Heart right ventricle (tissue), 16 donors: ENCODE measurements at regions not wholly inside any gene's neighbourhood (a gene's known extent, or its start where the extent isn't known, plus 50 kb on each side); places are given as distances from the start of the nearest gene placed in this dataset.

Experiments used
- ATAC-seq, 8 donors: fragments of 200-7000 bp; cut with Tn5 transposase; one replicate each; pipeline ENCODE4 v1.9.1; 2020; ENCODE audit warnings: mild to moderate bottlenecking in 8 of 8, moderate library complexity in 8 of 8, moderate number of reproducible peaks in 1 of 8
- DNase-seq, 2 donors: peaks; one replicate each; pipeline ENCODE4 v3.0.0-alpha.2; 2020
- H3K27ac ChIP-seq, 10 donors: fragments of 200-600 bp; sonication (generic) in 2 of 10; one replicate each; pipeline versions ENCODE4 v1.5.0 to v1.8.0; 2020 to 2022; ENCODE audit warnings: mild to moderate bottlenecking in 3 of 10
- H3K27me3 ChIP-seq, 7 donors: fragments of 200-600 bp; one replicate each; pipeline ENCODE4 v1.8.0; 2021 to 2022; ENCODE audit warnings: mild to moderate bottlenecking in 2 of 7
- H3K36me3 ChIP-seq, 9 donors: fragments of 200-600 bp; sonication (generic) in 1 of 9; one replicate each; pipeline versions ENCODE4 v1.5.0 to v1.8.0; 2020 to 2022; ENCODE audit warnings: mild to moderate bottlenecking in 2 of 9
- H3K4me1 ChIP-seq, 9 donors: fragments of 200-600 bp; sonication (generic) in 1 of 9; one replicate each; pipeline versions ENCODE4 v1.5.0 to v1.8.0; 2020 to 2022; ENCODE audit warnings: mild to moderate bottlenecking in 4 of 9
- H3K4me3 ChIP-seq, 10 donors: fragments of 200-600 bp; sonication (generic) in 2 of 10; one replicate each; pipeline versions ENCODE4 v1.5.0 to v1.8.0; 2020 to 2022; ENCODE audit warnings: mild to moderate bottlenecking in 7 of 10, moderate library complexity in 2 of 10
- H3K9me3 ChIP-seq, 11 donors: fragments of 200-600 bp in 10 of 11; sonication (generic) in 2 of 11; one replicate each; pipeline versions ENCODE4 v1.5.0 to v1.8.0; 2013 to 2022; ENCODE audit warnings: mild to moderate bottlenecking in 2 of 11, control low read depth in 1 of 11, moderate library complexity in 1 of 11
- CTCF ChIP-seq, 9 donors: fragments of 200-600 bp; sonication (generic) in 2 of 9; IDR thresholded peaks; one replicate each; pipeline versions ENCODE4 v1.5.0 to v1.8.0; 2021 to 2022; ENCODE audit warnings: antibody characterized with exemption in 9 of 9, mild to moderate bottlenecking in 5 of 9, moderate library complexity in 1 of 9
- WGBS, 2 donors: extraction: QIAGEN DNeasy Blood & Tissue Kit; methylation state at CpG; one replicate each; pipeline ENCODE4 v1.1.7; 2013; ENCODE audit warnings: inconsistent platforms in 1 of 2; 5-methylcytosine and 5-hydroxymethylcytosine counted together
- intact Hi-C, 10 donors: fragments of 100-400 bp; cut with DNase I; formaldehyde crosslinking; loops; one replicate each; pipeline versions ENCODE4 v1.11.1 to v1.14.2; 2022
- donor health status: Arrhythmogenic right ventricular cardiomyopathy.
- donor health status: ischemic (EF 13 %, LVEDD 7.1; RV severe dilation, severe dysfunction).
- donor health status: healthy with polysubstance abuse.
- donor health status: DM: no; HTN: yes; CAD: no.
- donor health status: DM: no; HTN: no; CAD: no.
- donor health status: ischemic (EF 25% LVEDD 6.9; RV normal size, moderate dysfunction).
- donor health status: ischemic (EF 25% LVEDD 5.7; RV mildly dilated, moderate dysfunction).
- donor health status: healthy.
- donor health status: DM: yes; HTN: yes; CAD: no.
- donor health status: Ischemic cardiomyopathy.
- donor health status: ischemic (EF 35%, LVEDD 5.7; RV mildly dilated, moderate dysfunction).
- donor health status: nonischemic (EF 11% LVEDD 7.7; RV severe dilation, severe dysfunction).
- donor health status: DM: yes; HTN: yes; CAD: no.
- donor health status: PGD.
- donor health status: ischemic (EF 29% LVEDD 5.4; RV normal size, mild dysfunction).
- donor health status: nonischemic (EF 23%, LVEDD 6.1; RV moderate dilation, normal function).

GRCh38 chr2:2702385-2702784 lies 371.3 kb upstream of the MYT1L start:
- ATAC-seq (no peak), DNase-seq (no peak)
- Histone ChIP-seq H3K36me3 (no peaks in the 10 kb centered on the region), H3K4me3 (no peak overlapping the region), H3K27me3 (peaks cover 0 to 32% (median 16%) of the 10 kb centered on the region in 7 donors), H3K9me3 (no peaks in the 10 kb centered on the region), H3K4me1 (peaks cover 0 to 9% (median 0%) of the 10 kb centered on the region in 9 donors), H3K27ac (no peak overlapping the region)
- no peak for TF ChIP-seq CTCF (IDR thresholded peaks at IDR 0.05)
- intact Hi-C loops, result no loop called here
- 73 to 79% methylated on average over 9 of the region's 9 CpGs for WGBS, 2 donors

DNA sequence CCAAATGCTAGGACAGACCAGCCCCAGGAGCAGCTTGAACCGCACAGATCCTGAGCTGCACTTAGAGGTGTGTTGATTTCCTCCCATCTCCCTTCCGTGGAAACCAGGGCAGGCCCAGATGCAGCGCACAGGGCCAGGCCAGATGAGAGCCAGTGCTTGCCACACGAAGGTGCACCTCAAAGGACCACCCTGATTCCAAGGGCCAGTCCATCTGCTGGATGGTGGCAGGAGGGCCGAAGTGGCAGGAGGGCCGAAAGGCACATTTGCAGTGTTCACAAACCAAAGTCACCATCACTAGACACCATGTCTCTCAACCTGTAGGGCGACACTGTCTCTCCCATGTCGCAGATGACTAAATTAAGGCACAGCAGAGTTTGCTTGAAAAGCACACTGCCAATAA lies 370.7 kb upstream of the MYT1L start:
- ATAC-seq (no peak), DNase-seq (no peak)
- H3K4me3 ChIP-seq, result no peak overlapping the region
- peaks cover 0 to 29% (median 13%) of the 10 kb centered on the region in 7 donors for H3K27me3 ChIP-seq
- WGBS, 2 donors, result 77 to 83% methylated on average over 8 of the region's 8 CpGs
- intact Hi-C loops, result no loop called here
- H3K36me3 ChIP-seq, result no peaks in the 10 kb centered on the region
- H3K4me1 ChIP-seq, result peaks cover 0 to 9% (median 0%) of the 10 kb centered on the region in 9 donors
- TF ChIP-seq CTCF (IDR thresholded peaks at IDR 0.05), result no peak
- no peaks in the 10 kb centered on the region for H3K9me3 ChIP-seq
- no peak overlapping the region for H3K27ac ChIP-seq

- WGBS, 2 donors, result 82 to 86% methylated on average over 22 of the region's 22 CpGs
- intact Hi-C loops, result no loop called here
- no peak for ATAC-seq
- Histone ChIP-seq H3K9me3 (no peaks in the 10 kb centered on the region), H3K27ac (no peak overlapping the region), H3K36me3 (no peaks in the 10 kb centered on the region), H3K4me1 (peaks cover 0 to 9% (median 0%) of the 10 kb centered on the region in 9 donors), H3K4me3 (no peak overlapping the region), H3K27me3 (peaks cover 0 to 25% (median 8%) of the 10 kb centered on the region in 7 donors)
- no peak for TF ChIP-seq CTCF (IDR thresholded peaks at IDR 0.05)
- no peak for DNase-seq
Observed at GRCh38 chr2:2701176-2701781, 370.2 kb upstream of the MYT1L start.

- H3K27me3 ChIP-seq, result peaks cover 0 to 21% (median 7%) of the 10 kb centered on the region in 7 donors
- DNase-seq, result no peak
- H3K27ac ChIP-seq, result no peak overlapping the region
- no peaks in the 10 kb centered on the region for H3K9me3 ChIP-seq
- no peaks in the 10 kb centered on the region for H3K4me1 ChIP-seq
- no peaks in the 10 kb centered on the region for H3K36me3 ChIP-seq
- 47 to 52% methylated on average over 9 of the region's 9 CpGs for WGBS, 2 donors
- H3K4me3 ChIP-seq, result no peak overlapping the region
- ATAC-seq, result no peak
- no peak for TF ChIP-seq CTCF (IDR thresholded peaks at IDR 0.05)
- intact Hi-C loops, result no loop called here
Observed at GRCh38 chr2:2699121-2699505, 368.0 kb upstream of the MYT1L start.
